H9 (cell line): ENCODE measurements at regions not wholly inside any gene's neighbourhood (a gene's known extent, or its start where the extent isn't known, plus 50 kb on each side); places are given as distances from the start of the nearest gene placed in this dataset.

Experiments
- DNase-seq: peaks from one replicate; pipeline ENCODE4 v3.0.0-alpha.2; 2017
- H2AFZ ChIP-seq: one replicate; pipeline ENCODE4 v1.6.1; 2013; ENCODE audit warnings: mild to moderate bottlenecking, low read length, control low read depth, moderate library complexity
- H2AK5ac ChIP-seq: 2 replicates; pipeline ENCODE4 v1.6.1; 2013; ENCODE audit warnings: low read length, control low read depth, mixed read lengths; ENCODE audit not compliant: insufficient read length
- H2BK120ac ChIP-seq: one replicate; pipeline ENCODE4 v1.6.1; 2013; ENCODE audit warnings: low read depth, mild to moderate bottlenecking, low read length, control low read depth, inconsistent platforms; ENCODE audit not compliant: poor library complexity, severe bottlenecking
- H2BK12ac ChIP-seq: 2 replicates; pipeline ENCODE4 v1.6.1; 2013; ENCODE audit warnings: low read length, control low read depth, mixed read lengths, low read depth; ENCODE audit not compliant: insufficient read length
- H2BK15ac ChIP-seq: 2 replicates; pipeline ENCODE4 v1.6.1; 2013; ENCODE audit warnings: low read depth, low read length, control low read depth
- H2BK20ac ChIP-seq: one replicate; pipeline ENCODE4 v1.6.1; 2013; ENCODE audit warnings: low read depth, mild to moderate bottlenecking, low read length, control low read depth, inconsistent platforms; ENCODE audit not compliant: poor library complexity, severe bottlenecking
- H2BK5ac ChIP-seq: 2 replicates; pipeline ENCODE4 v1.6.1; 2013; ENCODE audit warnings: low read length, control low read depth, mixed read lengths; ENCODE audit not compliant: insufficient read length
- H3K14ac ChIP-seq: 2 replicates; pipeline ENCODE4 v1.6.1; 2013; ENCODE audit warnings: low read length, control low read depth; ENCODE audit not compliant: insufficient read depth
- H3K18ac ChIP-seq: 2 replicates; pipeline ENCODE4 v1.6.1; 2013; ENCODE audit warnings: low read depth, mild to moderate bottlenecking, mixed read lengths, low read length, control low read depth; ENCODE audit not compliant: insufficient read length
- H3K23ac ChIP-seq: 2 replicates; pipeline ENCODE4 v1.6.1; 2013; ENCODE audit warnings: low read length, control low read depth, mixed read lengths, low read depth; ENCODE audit not compliant: insufficient read length
- H3K23me2 ChIP-seq: 2 replicates; pipeline ENCODE4 v1.6.1; 2013; ENCODE audit warnings: low read depth, mild to moderate bottlenecking, mixed read lengths, low read length, control low read depth; ENCODE audit not compliant: insufficient read length, poor library complexity, severe bottlenecking
- H3K27ac ChIP-seq: 2 replicates; pipeline ENCODE4 v1.5.1; 2013; ENCODE audit warnings: low read length, control low read depth, mixed read lengths, low read depth; ENCODE audit not compliant: insufficient read length
- H3K27me3 ChIP-seq: 2 replicates; pipeline ENCODE4 v1.6.1; 2013; ENCODE audit warnings: low read length, control low read depth, inconsistent platforms; ENCODE audit not compliant: insufficient read depth
- H3K4ac ChIP-seq: 2 replicates; pipeline ENCODE4 v1.6.1; 2013; ENCODE audit warnings: low read depth, mild to moderate bottlenecking, control low read depth, inconsistent platforms, low read length, moderate library complexity
- H3K4me1 ChIP-seq: 2 replicates; pipeline ENCODE4 v1.6.1; 2013; ENCODE audit warnings: low read length, control low read depth, inconsistent platforms; ENCODE audit not compliant: insufficient read depth
- H3K4me2 ChIP-seq: 2 replicates; pipeline ENCODE4 v1.6.1; 2013; ENCODE audit warnings: low read length, control low read depth, mixed read lengths; ENCODE audit not compliant: insufficient read length, insufficient read depth
- H3K56ac ChIP-seq: 2 replicates; pipeline ENCODE4 v1.6.1; 2013; ENCODE audit warnings: low read depth, mild to moderate bottlenecking, mixed read lengths, low read length, control low read depth; ENCODE audit not compliant: insufficient read length
- H3K79me1 ChIP-seq: 2 replicates; pipeline ENCODE4 v1.6.1; 2013; ENCODE audit warnings: low read depth, mild to moderate bottlenecking, moderate library complexity, low read length, control low read depth, inconsistent platforms; ENCODE audit not compliant: insufficient read depth, poor library complexity, severe bottlenecking
- H3K79me2 ChIP-seq: 2 replicates; pipeline ENCODE4 v1.6.1; 2013; ENCODE audit warnings: low read length, control low read depth, inconsistent platforms; ENCODE audit not compliant: insufficient read depth
- H3K9ac ChIP-seq: 2 replicates; pipeline ENCODE4 v1.6.1; 2013; ENCODE audit warnings: low read length, control low read depth, mixed read lengths; ENCODE audit not compliant: insufficient read length; ENCODE audit errors: extremely low read depth
- H3K9me3 ChIP-seq: one replicate; pipeline ENCODE4 v1.6.1; 2013; ENCODE audit warnings: low read depth, low read length, inconsistent platforms; ENCODE audit not compliant: control insufficient read depth
- H3T11ph ChIP-seq: one replicate; pipeline ENCODE4 v1.6.1; 2013; ENCODE audit warnings: mild to moderate bottlenecking, low read length, control low read depth, inconsistent platforms
- H4K20me1 ChIP-seq: one replicate; pipeline ENCODE4 v1.6.1; 2013; ENCODE audit not compliant: control insufficient read depth, insufficient read length, insufficient read depth
- H4K5ac ChIP-seq: 2 replicates; pipeline ENCODE4 v1.6.1; 2013; ENCODE audit warnings: low read depth, mild to moderate bottlenecking, mixed read lengths, low read length, control low read depth; ENCODE audit not compliant: insufficient read length
- H4K8ac ChIP-seq: replicated peaks from 2 replicates; pipeline ENCODE4 v1.6.1; 2013; ENCODE audit warnings: low read length, control low read depth, mixed read lengths, low read depth; ENCODE audit not compliant: insufficient read length
- H4K91ac ChIP-seq: 2 replicates; pipeline ENCODE4 v1.6.1; 2013; ENCODE audit warnings: low read depth, mild to moderate bottlenecking, moderate library complexity, mixed read lengths, low read length, control low read depth; ENCODE audit not compliant: insufficient read length
- H3K27ac Mint-ChIP-seq, 3 experiments: 2 replicates in 2 of 3; 3 replicates in 1 of 3; pipeline ENCODE4 v1.8.0; 2020 to 2021; ENCODE audit warnings: mixed read lengths in 3 of 3, mild to moderate bottlenecking in 1 of 3, moderate library complexity in 1 of 3
- H3K27me3 Mint-ChIP-seq: 2 replicates; pipeline ENCODE4 v1.8.0; 2021; ENCODE audit warnings: low read depth, mild to moderate bottlenecking, moderate library complexity, mixed read lengths
- H3K36me3 Mint-ChIP-seq, 3 experiments: 2 replicates in 2 of 3; 3 replicates in 1 of 3; pipeline ENCODE4 v1.8.0; 2020 to 2021; ENCODE audit warnings: low read depth in 3 of 3, mixed read lengths in 3 of 3; ENCODE audit not compliant: insufficient read depth in 1 of 3
- H3K4me1 Mint-ChIP-seq, 2 experiments: 2 replicates each; pipeline ENCODE4 v1.8.0; 2020; ENCODE audit warnings: mixed read lengths in 2 of 2
- H3K4me3 Mint-ChIP-seq, 2 experiments: 2 replicates in 1 of 2; 3 replicates in 1 of 2; pipeline ENCODE4 v1.8.0; 2020 to 2021; ENCODE audit warnings: mild to moderate bottlenecking in 2 of 2, mixed read lengths in 2 of 2, moderate library complexity in 1 of 2
- H3K9me3 Mint-ChIP-seq, 2 experiments: 2 replicates in 1 of 2; 3 replicates in 1 of 2; pipeline ENCODE4 v1.8.0; 2020; ENCODE audit warnings: mild to moderate bottlenecking in 2 of 2, mixed read lengths in 2 of 2, moderate library complexity in 1 of 2
- WGBS: extraction: QIAGEN DNeasy Blood & Tissue Kit; methylation state at CpG from one replicate; pipeline ENCODE4 v1.1.7; 2013; ENCODE audit warnings: missing lambda C conversion rate, low lambda C conversion rate, mixed read lengths; ENCODE audit not compliant: insufficient read length; ENCODE audit errors: extremely low coverage; 5-methylcytosine and 5-hydroxymethylcytosine counted together
- TF ChIP-seq, protein P1 (sequence below): fragments of 200-600 bp; sonication (generic); conservative IDR thresholded peaks from 3 replicates; pipeline ENCODE4 v1.8.0; 2021; ENCODE audit warnings: antibody characterized with exemption, mild to moderate bottlenecking

GRCh38 chr2:167491788-167492187 is 603.5 kb downstream of the XIRP2 start:
- no peak overlapping the region for H3T11ph ChIP-seq
- no peak overlapping the region for H3K9ac ChIP-seq
- H2BK20ac ChIP-seq: no peak overlapping the region
- H3K9me3 ChIP-seq: no peaks in the 10 kb centered on the region
- no peaks in the 10 kb centered on the region for H3K27me3 ChIP-seq
- no peaks in the 10 kb centered on the region for H3K23me2 ChIP-seq
- H4K5ac ChIP-seq: no peak overlapping the region
- no peak overlapping the region for H3K14ac ChIP-seq
- TF ChIP-seq, protein P1, sequence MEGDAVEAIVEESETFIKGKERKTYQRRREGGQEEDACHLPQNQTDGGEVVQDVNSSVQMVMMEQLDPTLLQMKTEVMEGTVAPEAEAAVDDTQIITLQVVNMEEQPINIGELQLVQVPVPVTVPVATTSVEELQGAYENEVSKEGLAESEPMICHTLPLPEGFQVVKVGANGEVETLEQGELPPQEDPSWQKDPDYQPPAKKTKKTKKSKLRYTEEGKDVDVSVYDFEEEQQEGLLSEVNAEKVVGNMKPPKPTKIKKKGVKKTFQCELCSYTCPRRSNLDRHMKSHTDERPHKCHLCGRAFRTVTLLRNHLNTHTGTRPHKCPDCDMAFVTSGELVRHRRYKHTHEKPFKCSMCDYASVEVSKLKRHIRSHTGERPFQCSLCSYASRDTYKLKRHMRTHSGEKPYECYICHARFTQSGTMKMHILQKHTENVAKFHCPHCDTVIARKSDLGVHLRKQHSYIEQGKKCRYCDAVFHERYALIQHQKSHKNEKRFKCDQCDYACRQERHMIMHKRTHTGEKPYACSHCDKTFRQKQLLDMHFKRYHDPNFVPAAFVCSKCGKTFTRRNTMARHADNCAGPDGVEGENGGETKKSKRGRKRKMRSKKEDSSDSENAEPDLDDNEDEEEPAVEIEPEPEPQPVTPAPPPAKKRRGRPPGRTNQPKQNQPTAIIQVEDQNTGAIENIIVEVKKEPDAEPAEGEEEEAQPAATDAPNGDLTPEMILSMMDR: no peak
- peaks cover 2 to 8% (median 3%) of the 10 kb centered on the region in 3 experiments; a peak in 5 of 7 replicates for H3K36me3 Mint-ChIP-seq
- H2BK12ac ChIP-seq: no peak overlapping the region
- peaks cover 15 to 22% of the 10 kb centered on the region in 2 experiments for H3K4me1 Mint-ChIP-seq
- DNase-seq: no peak
- H2AFZ ChIP-seq: no peak overlapping the region
- H3K27me3 Mint-ChIP-seq: no peaks in the 10 kb centered on the region
- H2BK120ac ChIP-seq: no peak overlapping the region
- no peaks in the 10 kb centered on the region for H3K9me3 Mint-ChIP-seq
- no peak overlapping the region for H3K4me2 ChIP-seq
- no peak overlapping the region for H3K18ac ChIP-seq
- no peaks in the 10 kb centered on the region for H3K79me1 ChIP-seq
- H3K4ac ChIP-seq: no peak overlapping the region
- H4K20me1 ChIP-seq: no peaks in the 10 kb centered on the region
- H3K27ac ChIP-seq: no peak overlapping the region
- H3K56ac ChIP-seq: no peak overlapping the region
- H2AK5ac ChIP-seq: no peak overlapping the region
- H3K27ac Mint-ChIP-seq: no peak overlapping the region
- H3K79me2 ChIP-seq: no peaks in the 10 kb centered on the region
- peaks cover 2% of the 10 kb centered on the region; the same call in 1 of the 2 replicates for H3K4me1 ChIP-seq
- WGBS: no CpG with 5 or more reads among the region's 3 CpGs
- H3K23ac ChIP-seq: no peak overlapping the region
- H4K8ac ChIP-seq: no peak overlapping the region
- H4K91ac ChIP-seq: no peak overlapping the region
- H3K4me3 Mint-ChIP-seq: no peak overlapping the region
- no peak overlapping the region for H2BK15ac ChIP-seq
- no peak overlapping the region for H2BK5ac ChIP-seq
